ENCODE measurements at regions not wholly inside any gene's neighbourhood (a gene's known extent, or its start where the extent isn't known, plus 50 kb on each side); places are given as distances from the start of the nearest gene placed in this dataset.

- no peaks in the 10 kb centered on the region for H3K9me3 ChIP-seq (replicated peaks; ENCODE audit: control insufficient read depth, insufficient read depth, low read depth, low read length)
- 0% methylated on average over 11 of the region's 11 CpGs for WGBS (ENCODE audit: insufficient coverage, low coverage, missing lambda C conversion rate)
- no peaks in the 10 kb centered on the region for H4K20me1 ChIP-seq (replicated peaks; ENCODE audit: control insufficient read depth, insufficient read depth, low read length)
- no peaks in the 10 kb centered on the region for H3K36me3 ChIP-seq (ENCODE audit: control insufficient read depth, insufficient read depth, low read length)
- intact Hi-C loops (cut with micrococcal nuclease) = no loop called here
- POLR2A ChIA-PET = interaction anchor here (0.6 to 0.9 kb wide), 2 partner anchors 33 to 238 kb away, joined by 3 read pairs; no protein-coding TSS in a partner anchor
- H3K9ac ChIP-seq (ENCODE audit: insufficient read depth in 1 of 2, low read depth in 2 of 2, low read length in 2 of 2) = no peak overlapping the region
- FAIRE-seq (no peak), ATAC-seq (no peak), DNase-seq (ENCODE audit: extremely low read depth in 1 of 4, low spot score in 3 of 4) (no peak)
- H3K79me2 ChIP-seq (ENCODE audit: control insufficient read depth, insufficient read depth, low read length) = no peaks in the 10 kb centered on the region
- TF ChIP-seq, protein P1, sequence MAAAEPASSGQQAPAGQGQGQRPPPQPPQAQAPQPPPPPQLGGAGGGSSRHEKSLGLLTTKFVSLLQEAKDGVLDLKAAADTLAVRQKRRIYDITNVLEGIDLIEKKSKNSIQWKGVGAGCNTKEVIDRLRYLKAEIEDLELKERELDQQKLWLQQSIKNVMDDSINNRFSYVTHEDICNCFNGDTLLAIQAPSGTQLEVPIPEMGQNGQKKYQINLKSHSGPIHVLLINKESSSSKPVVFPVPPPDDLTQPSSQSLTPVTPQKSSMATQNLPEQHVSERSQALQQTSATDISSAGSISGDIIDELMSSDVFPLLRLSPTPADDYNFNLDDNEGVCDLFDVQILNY (CRISPR knock-in tag; IDR thresholded peaks at IDR 0.05) = no peak
- TF ChIP-seq HDAC1 (IDR thresholded peaks at IDR 0.05) = no peak
- TF ChIP-seq CHD4 (IDR thresholded peaks at IDR 0.05; ENCODE audit: insufficient read depth, insufficient replicate concordance, low read depth, low read length, poor library complexity, severe bottlenecking) = no peak
- no peak for TF ChIP-seq POLR3G (IDR thresholded peaks at IDR 0.05; ENCODE audit: extremely low read depth, insufficient read length, insufficient replicate concordance)
- TF ChIP-seq, protein P2, sequence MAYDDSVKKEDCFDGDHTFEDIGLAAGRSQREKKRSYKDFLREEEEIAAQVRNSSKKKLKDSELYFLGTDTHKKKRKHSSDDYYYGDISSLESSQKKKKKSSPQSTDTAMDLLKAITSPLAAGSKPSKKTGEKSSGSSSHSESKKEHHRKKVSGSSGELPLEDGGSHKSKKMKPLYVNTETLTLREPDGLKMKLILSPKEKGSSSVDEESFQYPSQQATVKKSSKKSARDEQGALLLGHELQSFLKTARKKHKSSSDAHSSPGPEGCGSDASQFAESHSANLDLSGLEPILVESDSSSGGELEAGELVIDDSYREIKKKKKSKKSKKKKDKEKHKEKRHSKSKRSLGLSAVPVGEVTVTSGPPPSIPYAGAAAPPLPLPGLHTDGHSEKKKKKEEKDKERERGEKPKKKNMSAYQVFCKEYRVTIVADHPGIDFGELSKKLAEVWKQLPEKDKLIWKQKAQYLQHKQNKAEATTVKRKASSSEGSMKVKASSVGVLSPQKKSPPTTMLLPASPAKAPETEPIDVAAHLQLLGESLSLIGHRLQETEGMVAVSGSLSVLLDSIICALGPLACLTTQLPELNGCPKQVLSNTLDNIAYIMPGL (CRISPR knock-in tag; IDR thresholded peaks at IDR 0.05) = no peak
- TF ChIP-seq CBX5 (IDR thresholded peaks at IDR 0.05; ENCODE audit: borderline replicate concordance, low read depth) = no peak
- no peak for TF ChIP-seq ZNF23 (CRISPR knock-in tag; IDR thresholded peaks at IDR 0.05)
- no peak for TF ChIP-seq ZBTB7A (IDR thresholded peaks at IDR 0.05; ENCODE audit: borderline replicate concordance, control insufficient read depth, low read depth, low read length)
- TF ChIP-seq ELF1 (tag; IDR thresholded peaks at IDR 0.05) = no peak
- no TSS peak for BruUV-seq (replicated peaks)
- no peaks in the 10 kb centered on the region for H3K4me1 ChIP-seq (replicated peaks in 1 of 2; ENCODE audit: control insufficient read depth in 2 of 2, insufficient read depth in 2 of 2, low read length in 2 of 2)
- no peak overlapping the region for H2AFZ ChIP-seq (ENCODE audit: low read depth, low read length)
- in situ Hi-C loops (cut with MboI) = no loop called here
- H3K9me1 ChIP-seq (ENCODE audit: control insufficient read depth, insufficient read depth, low read length) = no peaks in the 10 kb centered on the region
- H3K4me3 ChIP-seq = no peak overlapping the region
- H3K27me3 ChIP-seq (ENCODE audit: control insufficient read depth in 2 of 2, insufficient read depth in 2 of 2, low read length in 2 of 2) = peaks cover 11 to 63% of the 10 kb centered on the region in 2 experiments; a peak in 4 of 5 replicates
- CTCF ChIA-PET (ENCODE audit: low intra/inter-chr PET ratio) = no interaction called here
- H3K4me2 ChIP-seq (ENCODE audit: insufficient read depth, low read length) = no peak overlapping the region
- H3K27ac ChIP-seq (ENCODE audit: extremely low read depth, low read depth, low read length) = no peak overlapping the region
These were observed 59.6 kb upstream of the NXT1 start for GRCh38 chr20:23290761-23291574.
